ENCODE measurements at regions not wholly inside any gene's neighbourhood (a gene's known extent, or its start where the extent isn't known, plus 50 kb on each side); places are given as distances from the start of the nearest gene placed in this dataset.
A peak's percentile ranks its signal among the peaks of the same experiment; 100 is the strongest.

DNA sequence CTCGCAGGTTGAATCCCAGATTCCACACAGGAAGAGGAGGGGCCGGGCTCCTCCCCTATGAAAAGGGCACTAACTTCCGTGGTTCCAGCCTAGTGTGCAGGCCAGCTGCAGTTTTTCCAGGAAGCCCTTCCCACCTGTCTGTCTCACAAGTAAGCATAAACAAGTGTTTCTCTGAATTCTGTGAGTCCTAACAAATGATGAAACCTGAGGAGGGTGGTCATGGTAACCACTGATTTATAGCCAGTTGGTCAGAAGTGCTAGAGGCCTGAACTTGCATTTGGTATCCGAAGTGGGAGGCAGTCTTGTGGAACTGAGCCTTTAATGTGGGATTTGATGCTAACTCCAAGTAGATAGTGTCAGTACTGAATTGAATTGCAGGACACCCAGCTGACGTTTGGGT lies 54.7 kb upstream of the STEAP4 start:
- no peaks in the 10 kb centered on the region for H3K9me3 ChIP-seq
- no peak overlapping the region for H3K4me3 ChIP-seq
- no peaks in the 10 kb centered on the region for H3K27me3 ChIP-seq
- H3K27ac ChIP-seq, result no peak overlapping the region
- no peak for TF ChIP-seq CTCF (IDR thresholded peaks at IDR 0.05)
- ATAC-seq (no peak), DNase-seq (no peak)
- no peaks in the 10 kb centered on the region for H3K36me3 ChIP-seq
- intact Hi-C loops (cut with DNase I), result loop anchor here (10.0 kb wide), 1 partner anchor 117 kb away; no protein-coding TSS in a partner anchor
- no peaks in the 10 kb centered on the region for H3K4me1 ChIP-seq

DNA sequence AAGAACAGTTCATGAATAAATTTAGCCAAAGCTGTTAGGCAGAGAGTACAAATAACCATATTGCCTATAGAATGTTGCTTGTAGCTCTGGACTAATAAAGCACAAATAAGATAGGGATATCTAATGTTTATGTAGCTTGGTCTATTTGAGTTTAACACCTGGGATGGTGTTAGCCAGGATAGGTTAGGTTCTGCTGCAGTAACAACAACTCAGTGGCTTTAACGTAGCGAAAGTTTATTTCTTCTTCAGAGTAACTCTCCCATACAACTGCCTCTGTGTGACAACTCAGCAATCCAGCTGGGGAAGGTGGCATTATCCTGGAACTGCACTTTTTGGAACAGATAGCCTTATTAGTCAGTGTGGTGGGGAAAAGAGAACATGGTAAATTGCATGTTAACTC lies 52.2 kb upstream of the STEAP4 start:
- intact Hi-C loops (cut with DNase I), result no loop called here
- Histone ChIP-seq H3K36me3 (no peaks in the 10 kb centered on the region), H3K4me3 (no peak overlapping the region), H3K27me3 (no peaks in the 10 kb centered on the region), H3K9me3 (no peaks in the 10 kb centered on the region), H3K4me1 (no peaks in the 10 kb centered on the region), H3K27ac (no peak overlapping the region)
- no peak for TF ChIP-seq CTCF (IDR thresholded peaks at IDR 0.05)
- no peak for ATAC-seq
- DNase-seq, result no peak

GRCh38 chr7:88358526-88358838 lies 51.8 kb upstream of the STEAP4 start:
- intact Hi-C loops (cut with DNase I), result no loop called here
- no peaks in the 10 kb centered on the region for H3K9me3 ChIP-seq
- no peak for ATAC-seq
- TF ChIP-seq CTCF (IDR thresholded peaks at IDR 0.05), result no peak
- DNase-seq, result no peak
- H3K27me3 ChIP-seq, result no peaks in the 10 kb centered on the region
- H3K36me3 ChIP-seq, result no peaks in the 10 kb centered on the region
- H3K27ac ChIP-seq, result no peak overlapping the region
- no peak overlapping the region for H3K4me3 ChIP-seq
- H3K4me1 ChIP-seq, result no peaks in the 10 kb centered on the region

GRCh38 chr7:88357781-88358525 lies 51.3 kb upstream of the STEAP4 start:
- Histone ChIP-seq H3K27me3 (no peaks in the 10 kb centered on the region), H3K27ac (no peak overlapping the region), H3K4me3 (no peak overlapping the region), H3K4me1 (no peaks in the 10 kb centered on the region), H3K9me3 (no peaks in the 10 kb centered on the region), H3K36me3 (no peaks in the 10 kb centered on the region)
- DNase-seq (no peak), ATAC-seq (peak; percentile 81)
- TF ChIP-seq CTCF (IDR thresholded peaks at IDR 0.05), result peak; percentile 49
- intact Hi-C loops (cut with DNase I), result no loop called here

GRCh38 chr7:88357294-88357693 lies 50.6 kb upstream of the STEAP4 start:
- Histone ChIP-seq H3K9me3 (no peaks in the 10 kb centered on the region), H3K36me3 (no peaks in the 10 kb centered on the region), H3K27ac (no peak overlapping the region), H3K4me3 (no peak overlapping the region), H3K27me3 (no peaks in the 10 kb centered on the region), H3K4me1 (no peaks in the 10 kb centered on the region)
- ATAC-seq, result peak; percentile 96
- no peak for DNase-seq
- intact Hi-C loops (cut with DNase I), result no loop called here
- TF ChIP-seq CTCF (IDR thresholded peaks at IDR 0.05), result peak; percentile 52
